Panc1 (cell line): ENCODE measurements at regions not wholly inside any gene's neighbourhood (a gene's known extent, or its start where the extent isn't known, plus 50 kb on each side); places are given as distances from the start of the nearest gene placed in this dataset.

Experiments
- ATAC-seq: fragments of 200-7000 bp; cut with Tn5 transposase; 2 replicates; pipeline ENCODE4 v1.9.1; 2020; ENCODE audit warnings: mild to moderate bottlenecking, moderate library complexity
- BruUV-seq: library from RNA; stranded (reverse); fragments of 400-500 nt; replicated peaks from 2 replicates; lab custom pipeline; 2021; lab: Mats Ljungman, UMichigan
- CTCF ChIA-PET: fragments of 300-600 bp; sonication (Branson Sonifier 250); formaldehyde crosslinking; loops from one replicate; lab custom pipeline; 2022; ENCODE audit warnings: antibody characterized with exemption; lab: Charles Lee
- POLR2A ChIA-PET: fragments of 300-600 bp; sonication (Branson Sonifier 250); formaldehyde crosslinking; loops from one replicate; lab custom pipeline; 2022; ENCODE audit warnings: antibody characterized with exemption; lab: Charles Lee
- DNase-seq: peaks from one replicate; pipeline ENCODE4 v3.0.0-alpha.2; 2010; ENCODE audit warnings: low read depth, low spot score
- H3K27ac ChIP-seq: 2 replicates; pipeline ENCODE4 v1.5.1; 2011; ENCODE audit warnings: mild to moderate bottlenecking, low read length, inconsistent platforms
- H3K27me3 ChIP-seq: fragments of 200-500 bp; sonication (Bioruptor generic); 2 replicates; pipeline ENCODE4 v1.6.0; 2014; ENCODE audit warnings: low read length, inconsistent platforms; ENCODE audit not compliant: control insufficient read depth, insufficient read depth
- H3K36me3 ChIP-seq: fragments of 200-500 bp; sonication (Bioruptor generic); 2 replicates; pipeline ENCODE4 v1.5.1; 2014; ENCODE audit warnings: inconsistent platforms, mild to moderate bottlenecking, low read length, moderate library complexity; ENCODE audit not compliant: control insufficient read depth, insufficient read depth
- H3K4me1 ChIP-seq: 2 replicates; pipeline ENCODE4 v1.5.1; 2011; ENCODE audit warnings: inconsistent platforms, mild to moderate bottlenecking, low read length, moderate library complexity; ENCODE audit not compliant: control insufficient read depth, insufficient read depth
- H3K4me3 ChIP-seq, 2 experiments: 2 replicates each; pipeline ENCODE4 v1.5.1; 2011 to 2012; ENCODE audit warnings: low read depth in 2 of 2, low read length in 2 of 2, mild to moderate bottlenecking in 2 of 2, inconsistent platforms in 1 of 2, moderate library complexity in 1 of 2
- H3K9me3 ChIP-seq: fragments of 200-500 bp; sonication (Bioruptor generic); 2 replicates; pipeline ENCODE4 v1.5.1; 2014; ENCODE audit warnings: low read depth, mild to moderate bottlenecking, inconsistent platforms, low read length, moderate library complexity; ENCODE audit not compliant: control insufficient read depth, insufficient read depth
- POLR2AphosphoS5 ChIP-seq: IDR thresholded peaks from 2 replicates; pipeline ENCODE4 v1.6.1; 2012; ENCODE audit warnings: mild to moderate bottlenecking, low read depth, low read length, moderate library complexity
- SIN3A ChIP-seq: IDR thresholded peaks from 2 replicates; pipeline ENCODE4 v1.6.1; 2012; ENCODE audit warnings: low read depth, mild to moderate bottlenecking, low read length, moderate library complexity, borderline replicate concordance; ENCODE audit not compliant: insufficient read depth
- TCF7L2 ChIP-seq: IDR thresholded peaks from 2 replicates; pipeline ENCODE4 v1.6.1; 2011; ENCODE audit warnings: mild to moderate bottlenecking, low read depth, low read length, inconsistent platforms
- in situ Hi-C: cut with HindIII; loops from 2 replicates; pipeline ENCODE4 v1.10.0; 2016; ENCODE audit warnings: low sequenced_read_pairs, low pct_unique_long_range_greater_than_20kb
- intact Hi-C: fragments of 100-400 bp; cut with micrococcal nuclease; formaldehyde crosslinking; loops from one replicate; pipeline ENCODE4 v1.10.0; 2022; ENCODE audit not compliant: unreplicated experiment
- TF ChIP-seq, protein P1 (sequence below), 2 experiments: IDR thresholded peaks; 2 replicates each; pipeline ENCODE4 v1.6.1; 2011 to 2012; ENCODE audit warnings: low read depth in 2 of 2, control low read depth in 1 of 2, low read length in 1 of 2, mild to moderate bottlenecking in 1 of 2, moderate library complexity in 1 of 2; ENCODE audit not compliant: insufficient read depth in 1 of 2
- TF ChIP-seq, protein P2 (sequence below): fragments of 450-650 bp; IDR thresholded peaks from 2 replicates; pipeline ENCODE4 v1.5.1; 2017; ENCODE audit warnings: mild to moderate bottlenecking

DNA sequence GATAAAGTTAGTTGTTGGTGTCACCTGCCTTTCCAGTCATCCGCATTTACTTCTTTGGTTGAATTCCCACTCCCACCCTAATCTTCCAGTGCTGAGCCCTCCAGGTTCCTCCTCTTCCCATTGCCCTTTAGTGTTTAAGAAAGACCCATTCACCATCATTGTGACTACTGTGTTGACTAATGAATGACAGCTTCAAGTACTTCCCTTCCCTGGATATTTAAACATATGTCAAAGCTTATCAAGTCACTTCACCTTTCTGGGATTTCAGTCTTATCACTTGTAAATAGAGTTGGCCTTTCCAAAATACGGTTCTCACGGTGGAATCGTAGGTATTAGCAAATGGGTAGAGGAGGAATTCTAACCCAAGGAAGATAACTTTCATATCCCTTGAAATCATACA lies 201.6 kb upstream of the SVIL start:
- no peaks in the 10 kb centered on the region for H3K36me3 ChIP-seq
- peaks cover 4% of the 10 kb centered on the region for H3K4me1 ChIP-seq
- intact Hi-C loops = no loop called here
- ChIA-PET CTCF (interaction anchor here (0.6 kb wide), 1 partner anchor 129 kb away, joined by 10 read pairs; no protein-coding TSS in a partner anchor), POLR2A (no interaction called here)
- H3K27me3 ChIP-seq = no peaks in the 10 kb centered on the region
- no peak overlapping the region for H3K27ac ChIP-seq
- BruUV-seq = no TSS peak
- H3K4me3 ChIP-seq = no peak overlapping the region
- DNase-seq (no peak), ATAC-seq (no peak)
- no peaks in the 10 kb centered on the region for H3K9me3 ChIP-seq
- TF ChIP-seq, protein P1, sequence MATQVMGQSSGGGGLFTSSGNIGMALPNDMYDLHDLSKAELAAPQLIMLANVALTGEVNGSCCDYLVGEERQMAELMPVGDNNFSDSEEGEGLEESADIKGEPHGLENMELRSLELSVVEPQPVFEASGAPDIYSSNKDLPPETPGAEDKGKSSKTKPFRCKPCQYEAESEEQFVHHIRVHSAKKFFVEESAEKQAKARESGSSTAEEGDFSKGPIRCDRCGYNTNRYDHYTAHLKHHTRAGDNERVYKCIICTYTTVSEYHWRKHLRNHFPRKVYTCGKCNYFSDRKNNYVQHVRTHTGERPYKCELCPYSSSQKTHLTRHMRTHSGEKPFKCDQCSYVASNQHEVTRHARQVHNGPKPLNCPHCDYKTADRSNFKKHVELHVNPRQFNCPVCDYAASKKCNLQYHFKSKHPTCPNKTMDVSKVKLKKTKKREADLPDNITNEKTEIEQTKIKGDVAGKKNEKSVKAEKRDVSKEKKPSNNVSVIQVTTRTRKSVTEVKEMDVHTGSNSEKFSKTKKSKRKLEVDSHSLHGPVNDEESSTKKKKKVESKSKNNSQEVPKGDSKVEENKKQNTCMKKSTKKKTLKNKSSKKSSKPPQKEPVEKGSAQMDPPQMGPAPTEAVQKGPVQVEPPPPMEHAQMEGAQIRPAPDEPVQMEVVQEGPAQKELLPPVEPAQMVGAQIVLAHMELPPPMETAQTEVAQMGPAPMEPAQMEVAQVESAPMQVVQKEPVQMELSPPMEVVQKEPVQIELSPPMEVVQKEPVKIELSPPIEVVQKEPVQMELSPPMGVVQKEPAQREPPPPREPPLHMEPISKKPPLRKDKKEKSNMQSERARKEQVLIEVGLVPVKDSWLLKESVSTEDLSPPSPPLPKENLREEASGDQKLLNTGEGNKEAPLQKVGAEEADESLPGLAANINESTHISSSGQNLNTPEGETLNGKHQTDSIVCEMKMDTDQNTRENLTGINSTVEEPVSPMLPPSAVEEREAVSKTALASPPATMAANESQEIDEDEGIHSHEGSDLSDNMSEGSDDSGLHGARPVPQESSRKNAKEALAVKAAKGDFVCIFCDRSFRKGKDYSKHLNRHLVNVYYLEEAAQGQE (IDR thresholded peaks at IDR 0.05; ENCODE audit: insufficient read depth in 1 of 2, low read depth in 2 of 2, low read length in 1 of 2) = no peak
- TF ChIP-seq POLR2AphosphoS5 = no peak
- no peak for TF ChIP-seq TCF7L2
- TF ChIP-seq, protein P2, sequence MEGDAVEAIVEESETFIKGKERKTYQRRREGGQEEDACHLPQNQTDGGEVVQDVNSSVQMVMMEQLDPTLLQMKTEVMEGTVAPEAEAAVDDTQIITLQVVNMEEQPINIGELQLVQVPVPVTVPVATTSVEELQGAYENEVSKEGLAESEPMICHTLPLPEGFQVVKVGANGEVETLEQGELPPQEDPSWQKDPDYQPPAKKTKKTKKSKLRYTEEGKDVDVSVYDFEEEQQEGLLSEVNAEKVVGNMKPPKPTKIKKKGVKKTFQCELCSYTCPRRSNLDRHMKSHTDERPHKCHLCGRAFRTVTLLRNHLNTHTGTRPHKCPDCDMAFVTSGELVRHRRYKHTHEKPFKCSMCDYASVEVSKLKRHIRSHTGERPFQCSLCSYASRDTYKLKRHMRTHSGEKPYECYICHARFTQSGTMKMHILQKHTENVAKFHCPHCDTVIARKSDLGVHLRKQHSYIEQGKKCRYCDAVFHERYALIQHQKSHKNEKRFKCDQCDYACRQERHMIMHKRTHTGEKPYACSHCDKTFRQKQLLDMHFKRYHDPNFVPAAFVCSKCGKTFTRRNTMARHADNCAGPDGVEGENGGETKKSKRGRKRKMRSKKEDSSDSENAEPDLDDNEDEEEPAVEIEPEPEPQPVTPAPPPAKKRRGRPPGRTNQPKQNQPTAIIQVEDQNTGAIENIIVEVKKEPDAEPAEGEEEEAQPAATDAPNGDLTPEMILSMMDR = no peak
- in situ Hi-C loops = no loop called here

DNA sequence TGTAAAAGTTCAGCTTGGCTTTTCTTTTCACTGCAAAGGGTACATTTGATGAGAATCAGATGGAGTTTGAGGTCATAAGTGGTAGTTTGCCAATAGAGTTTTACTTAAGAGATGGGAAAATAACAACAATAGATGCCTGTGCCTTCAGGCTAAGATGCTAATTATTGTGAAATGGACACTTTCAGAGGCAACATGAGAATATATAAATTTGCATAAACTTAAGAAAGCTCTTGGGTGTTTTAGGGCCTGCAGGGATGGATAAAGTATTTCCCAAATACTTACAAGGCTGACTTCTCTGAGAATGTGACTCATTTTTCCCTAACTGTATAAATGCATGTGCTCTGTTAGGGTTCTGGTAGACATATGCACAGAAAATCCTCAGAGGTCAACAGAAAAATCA lies 200.3 kb upstream of the SVIL start:
- Histone ChIP-seq H3K27ac (no peak overlapping the region), H3K27me3 (no peaks in the 10 kb centered on the region), H3K4me3 (no peak overlapping the region), H3K36me3 (no peaks in the 10 kb centered on the region), H3K9me3 (no peaks in the 10 kb centered on the region), H3K4me1 (no peaks in the 10 kb centered on the region; the same call in 1 of the 2 replicates)
- DNase-seq (no peak), ATAC-seq (no peak)
- ChIA-PET CTCF (no interaction called here), POLR2A (no interaction called here)
- BruUV-seq = no TSS peak
- in situ Hi-C loops (no loop called here), intact Hi-C loops (no loop called here)
- TF ChIP-seq, protein P2 = no peak
- TF ChIP-seq TCF7L2 (no peak), SIN3A (no peak), POLR2AphosphoS5 (no peak)
- TF ChIP-seq, protein P1 (IDR thresholded peaks at IDR 0.05; ENCODE audit: insufficient read depth in 1 of 2, low read depth in 2 of 2, low read length in 1 of 2) = no peak
